HepG2 (cell line): ENCODE measurements at regions not wholly inside any gene's neighbourhood (a gene's known extent, or its start where the extent isn't known, plus 50 kb on each side); places are given as distances from the start of the nearest gene placed in this dataset.
A peak's percentile ranks its signal among the peaks of the same experiment; 100 is the strongest.

Source experiments
- ATAC-seq: fragments of 200-7000 bp; cut with Tn5 transposase; 3 replicates; pipeline ENCODE4 v1.9.1; 2020; ENCODE audit warnings: mild to moderate bottlenecking, moderate library complexity
- BruUV-seq: library from RNA; stranded (reverse); fragments of 400-500 nt; replicated peaks from 2 replicates; lab custom pipeline; 2021; lab: Mats Ljungman, UMichigan
- CTCF ChIA-PET: fragments of 300-600 bp; formaldehyde crosslinking; extraction: SDS; loops from one replicate; lab custom pipeline; 2021; ENCODE audit warnings: low total read pairs, inconsistent platforms, low intra/inter-chr PET ratio; lab: Yijun Ruan, JAX
- POLR2A ChIA-PET: fragments of 350-600 bp; sonication (Branson Sonifier 250); formaldehyde crosslinking; loops from one replicate; lab custom pipeline; 2020; ENCODE audit warnings: antibody characterized with exemption, inconsistent platforms; lab: Yijun Ruan, JAX
- DNase-seq: peaks from one replicate; pipeline ENCODE4 v3.0.0-alpha.2; 2015; ENCODE audit warnings: low spot score
- FAIRE-seq: peaks from 3 replicates; lab custom pipeline; 2011; peaks lifted over from hg19 to GRCh38; lab: Jason Lieb, UNC
- H2AFZ ChIP-seq: one replicate; pipeline ENCODE4 v1.6.1; 2011; ENCODE audit warnings: low read length, inconsistent platforms
- H3K27ac ChIP-seq: fragments of 300-600 bp; 3 replicates; pipeline ENCODE4 v1.8.0; 2011; ENCODE audit warnings: mixed run types, mild to moderate bottlenecking, mixed read lengths, low read length, inconsistent platforms; ENCODE audit not compliant: insufficient read depth; ENCODE audit errors: extremely low read length
- H3K27me3 ChIP-seq, 2 experiments: fragments of 200-600 bp in 1 of 2; 2 replicates in 1 of 2; 3 replicates in 1 of 2; pipeline versions ENCODE4 v1.6.0 to v1.8.0; 2011; ENCODE audit warnings: low read length in 2 of 2, mild to moderate bottlenecking in 2 of 2, moderate library complexity in 2 of 2, inconsistent platforms in 1 of 2; ENCODE audit not compliant: insufficient read depth in 2 of 2, control insufficient read depth in 1 of 2
- H3K36me3 ChIP-seq, 2 experiments: fragments of 200-600 bp in 1 of 2; replicated peaks in 1 of 2; 2 replicates in 1 of 2; 3 replicates in 1 of 2; pipeline versions ENCODE4 v1.5.1 to v1.8.0; 2011; ENCODE audit warnings: low read length in 2 of 2, inconsistent platforms in 1 of 2; ENCODE audit not compliant: insufficient read depth in 2 of 2, control insufficient read depth in 1 of 2
- H3K4me1 ChIP-seq: 2 replicates; pipeline ENCODE4 v1.5.1; 2012; ENCODE audit warnings: low read length, inconsistent platforms; ENCODE audit not compliant: insufficient read depth
- H3K4me2 ChIP-seq: 2 replicates; pipeline ENCODE4 v1.6.0; 2011; ENCODE audit warnings: low read depth, low read length, inconsistent platforms
- H3K4me3 ChIP-seq, 3 experiments: fragments of 200-600 bp in 1 of 3; sonication (generic), shearing (Covaris generic) in 1 of 3; replicated peaks in 1 of 3; 2 replicates each; pipeline ENCODE4 v1.5.1; 2011 to 2016; ENCODE audit warnings: low read length in 3 of 3, inconsistent platforms in 2 of 3, low read depth in 2 of 3, mild to moderate bottlenecking in 2 of 3, control low read depth in 1 of 3, mixed read lengths in 1 of 3; ENCODE audit not compliant: insufficient read depth in 1 of 3
- H3K79me2 ChIP-seq: one replicate; pipeline ENCODE4 v1.6.1; 2011; ENCODE audit warnings: low read length, inconsistent platforms; ENCODE audit not compliant: insufficient read depth
- H3K9ac ChIP-seq: 2 replicates; pipeline ENCODE4 v1.6.0; 2011; ENCODE audit warnings: mild to moderate bottlenecking, low read depth, low read length, inconsistent platforms; ENCODE audit not compliant: insufficient read depth
- H3K9me3 ChIP-seq: 2 replicates; pipeline ENCODE4 v1.5.1; 2012; ENCODE audit warnings: mild to moderate bottlenecking, low read length
- H4K20me1 ChIP-seq: 2 replicates; pipeline ENCODE4 v1.6.0; 2011; ENCODE audit warnings: inconsistent platforms, mild to moderate bottlenecking, low read length, moderate library complexity; ENCODE audit not compliant: insufficient read depth
- CBX1 ChIP-seq: IDR thresholded peaks from one replicate; pipeline ENCODE4 v1.6.1; 2016; ENCODE audit warnings: antibody characterized with exemption, low read depth
- FOXK2 ChIP-seq: fragments of 450-650 bp; IDR thresholded peaks from 2 replicates; pipeline ENCODE4 v1.6.1; 2016
- HNRNPK ChIP-seq: fragments of 200-400 bp; formaldehyde crosslinking; IDR thresholded peaks from 2 replicates; pipeline ENCODE4 v1.6.1; 2018; ENCODE audit warnings: low read length, low read depth, moderate library complexity, mild to moderate bottlenecking; ENCODE audit not compliant: poor library complexity, severe bottlenecking
- HOXA3 ChIP-seq: sonication (generic); formaldehyde crosslinking; IDR thresholded peaks from 2 replicates; pipeline ENCODE4 v1.5.0; 2020; ENCODE audit warnings: missing genetic modification reagents
- JUND ChIP-seq: sonication (generic); formaldehyde crosslinking; IDR thresholded peaks from 2 replicates; pipeline ENCODE4 v1.8.0; 2022; ENCODE audit warnings: mild to moderate bottlenecking, missing genetic modification reagents
- KAT7 ChIP-seq: IDR thresholded peaks from 2 replicates; pipeline ENCODE4 v1.6.1; 2018; ENCODE audit warnings: borderline replicate concordance, missing compliant biosample characterization
- MAFK ChIP-seq, 2 experiments: IDR thresholded peaks in 1 of 2; conservative IDR thresholded peaks in 1 of 2; 2 replicates each; pipeline ENCODE4 v1.6.1; 2011; ENCODE audit warnings: improper control_type of control experiment in 2 of 2, low read length in 2 of 2
- NFE2L1 ChIP-seq: sonication (generic); formaldehyde crosslinking; IDR thresholded peaks from 2 replicates; pipeline ENCODE4 v1.4.0; 2020; ENCODE audit warnings: missing genetic modification reagents, mild to moderate bottlenecking, borderline replicate concordance
- PAX8 ChIP-seq: sonication (generic); formaldehyde crosslinking; IDR thresholded peaks from 2 replicates; pipeline ENCODE4 v1.8.0; 2022; ENCODE audit warnings: mild to moderate bottlenecking, missing genetic modification reagents, borderline replicate concordance
- PCBP2 ChIP-seq: fragments of 200-400 bp; formaldehyde crosslinking; optimal IDR thresholded peaks from 2 replicates; pipeline ENCODE3; 2018; ENCODE audit warnings: low read length, low read depth; ENCODE audit not compliant: poor library complexity, severe bottlenecking
- PHF8 ChIP-seq: sonication (generic); formaldehyde crosslinking; IDR thresholded peaks from 2 replicates; pipeline ENCODE4 v1.5.0; 2020; ENCODE audit warnings: missing genetic modification reagents
- POLR2AphosphoS2 ChIP-seq: IDR thresholded peaks from 2 replicates; pipeline ENCODE4 v1.6.1; 2011; ENCODE audit warnings: low read depth, low read length, improper control_type of control experiment
- SMYD3 ChIP-seq: sonication (generic); formaldehyde crosslinking; IDR thresholded peaks from 2 replicates; pipeline ENCODE4 v1.8.1; 2023; ENCODE audit warnings: mild to moderate bottlenecking, missing genetic modification reagents
- SP4 ChIP-seq: sonication (generic); formaldehyde crosslinking; IDR thresholded peaks from 2 replicates; pipeline ENCODE4 v1.8.1; 2023; ENCODE audit warnings: mild to moderate bottlenecking, missing genetic modification reagents
- TCF7L2 ChIP-seq: IDR thresholded peaks from 2 replicates; pipeline ENCODE4 v1.6.1; 2011; ENCODE audit warnings: mild to moderate bottlenecking, low read depth, low read length, moderate library complexity
- ZNF17 ChIP-seq: sonication (generic); formaldehyde crosslinking; IDR thresholded peaks from 2 replicates; pipeline ENCODE4 v1.5.0; 2020; ENCODE audit warnings: mild to moderate bottlenecking, missing genetic modification reagents
- ZNF605 ChIP-seq: sonication (generic); formaldehyde crosslinking; IDR thresholded peaks from 2 replicates; pipeline ENCODE4 v1.8.0; 2022; ENCODE audit warnings: mild to moderate bottlenecking, missing genetic modification reagents
- ZNF75D ChIP-seq: sonication (generic); formaldehyde crosslinking; IDR thresholded peaks from 2 replicates; pipeline ENCODE4 v1.8.1; 2023; ENCODE audit warnings: missing genetic modification reagents, mild to moderate bottlenecking, borderline replicate concordance
- WGBS: methylation state at CpG from one replicate; pipeline ENCODE4 v1.1.6; 2017; ENCODE audit warnings: low lambda C conversion rate; 5-methylcytosine and 5-hydroxymethylcytosine counted together
- in situ Hi-C: cut with HindIII; loops from 2 replicates; pipeline ENCODE4 v1.10.0; 2017; ENCODE audit warnings: low pct_unique_long_range_greater_than_20kb; ENCODE audit not compliant: extremely low pct_ligation_motif_present
- intact Hi-C: fragments of 100-400 bp; cut with micrococcal nuclease; formaldehyde crosslinking; loops from one replicate; pipeline ENCODE4 v1.10.0; 2022; ENCODE audit not compliant: unreplicated experiment
- TF ChIP-seq, protein P1 (sequence below): sonication (generic); formaldehyde crosslinking; IDR thresholded peaks from 2 replicates; pipeline ENCODE4 v1.4.0; 2020; ENCODE audit warnings: missing genetic modification reagents, low read depth, mild to moderate bottlenecking, borderline replicate concordance
- TF ChIP-seq, protein P2 (sequence below): sonication (generic); formaldehyde crosslinking; IDR thresholded peaks from 2 replicates; pipeline ENCODE4 v1.8.0; 2022; ENCODE audit warnings: mild to moderate bottlenecking, missing genetic modification reagents; ENCODE audit not compliant: insufficient replicate concordance

DNA sequence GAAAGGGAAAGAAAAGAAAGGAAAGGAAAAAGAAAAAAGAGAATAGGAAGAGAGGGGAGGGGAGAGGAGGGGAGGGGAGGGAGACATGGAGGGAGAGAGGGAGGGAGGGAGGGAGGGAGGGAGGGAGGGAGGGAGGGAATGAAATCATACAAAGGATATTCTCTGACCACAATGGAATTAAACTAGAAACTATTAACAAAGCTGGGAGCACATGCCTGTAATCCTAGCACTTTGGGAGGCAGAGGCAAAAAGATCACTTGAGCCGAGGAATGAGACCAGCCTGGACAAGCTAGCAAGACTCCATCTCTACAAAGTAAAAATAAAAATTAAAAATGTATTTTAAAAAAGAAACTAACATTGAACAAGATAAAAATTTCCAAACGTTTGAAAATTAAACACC is 62.8 kb downstream of the ILRUN start:
- BruUV-seq: no TSS peak
- Histone ChIP-seq H3K4me1 (peaks cover 6% of the 10 kb centered on the region), H3K27ac (no peak overlapping the region), H3K9ac (no peak overlapping the region), H3K36me3 (peaks cover 5 to 24% of the 10 kb centered on the region in 2 experiments; a peak in 4 of 5 replicates), H4K20me1 (no peaks in the 10 kb centered on the region), H3K27me3 (no peaks in the 10 kb centered on the region), H2AFZ (no peak overlapping the region), H3K9me3 (no peaks in the 10 kb centered on the region), H3K79me2 (no peaks in the 10 kb centered on the region), H3K4me3 (no peak overlapping the region), H3K4me2 (no peak overlapping the region)
- FAIRE-seq (no peak), ATAC-seq (no peak), DNase-seq (no peak)
- peak; percentile 90 for TF ChIP-seq PCBP2
- TF ChIP-seq HNRNPK: peak; percentile 81
- no peak for TF ChIP-seq ZNF17 (CRISPR knock-in tag)
- intact Hi-C loops: no loop called here
- 74% methylated on average over 2 of the region's 2 CpGs for WGBS
- in situ Hi-C loops: no loop called here
- ChIA-PET CTCF (no interaction called here), POLR2A (no interaction called here)

DNA sequence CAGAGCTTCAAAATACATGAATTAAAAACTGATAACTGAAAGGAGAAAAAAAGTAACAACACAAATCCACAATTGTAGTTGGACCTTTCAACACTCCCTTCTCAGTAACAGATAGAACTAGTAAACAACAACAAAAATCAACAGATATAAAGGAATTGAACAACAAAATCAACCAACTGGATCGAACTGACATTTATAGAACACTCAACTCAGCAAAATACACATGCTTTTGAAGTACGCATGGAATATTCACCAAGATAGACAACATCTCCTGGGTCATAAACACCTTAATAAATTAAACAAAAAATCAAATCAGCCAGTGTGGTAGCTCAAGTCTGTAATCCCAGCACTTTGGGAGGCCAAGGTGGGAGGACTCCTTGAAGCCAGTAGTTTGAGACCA is 63.3 kb downstream of the ILRUN start:
- Histone ChIP-seq H3K36me3 (peaks cover 7 to 19% of the 10 kb centered on the region in 2 experiments; a peak in 4 of 5 replicates), H3K4me1 (peaks cover 6% of the 10 kb centered on the region), H3K27me3 (no peaks in the 10 kb centered on the region), H2AFZ (no peak overlapping the region), H3K4me3 (no peak overlapping the region), H3K4me2 (no peak overlapping the region), H4K20me1 (no peaks in the 10 kb centered on the region), H3K79me2 (no peaks in the 10 kb centered on the region), H3K9me3 (no peaks in the 10 kb centered on the region), H3K27ac (no peak overlapping the region), H3K9ac (no peak overlapping the region)
- in situ Hi-C loops: no loop called here
- 97% methylated on average over 2 of the region's 2 CpGs for WGBS
- intact Hi-C loops: no loop called here
- FAIRE-seq (no peak), DNase-seq (no peak), ATAC-seq (no peak)
- ChIA-PET CTCF (no interaction called here), POLR2A (no interaction called here)
- BruUV-seq: no TSS peak
- TF ChIP-seq, protein P1, sequence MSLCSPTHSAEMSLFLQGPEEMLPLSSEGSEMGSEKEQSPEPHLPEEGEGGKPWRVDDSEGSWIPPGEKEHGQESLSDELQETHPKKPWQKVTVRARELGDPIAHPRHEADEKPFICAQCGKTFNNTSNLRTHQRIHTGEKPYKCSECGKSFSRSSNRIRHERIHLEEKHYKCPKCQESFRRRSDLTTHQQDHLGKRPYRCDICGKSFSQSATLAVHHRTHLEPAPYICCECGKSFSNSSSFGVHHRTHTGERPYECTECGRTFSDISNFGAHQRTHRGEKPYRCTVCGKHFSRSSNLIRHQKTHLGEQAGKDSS: no peak
- TF ChIP-seq NFE2L1 (CRISPR knock-in tag) (no peak), POLR2AphosphoS2 (no peak), KAT7 (no peak), HOXA3 (CRISPR knock-in tag) (no peak), SMYD3 (CRISPR knock-in tag) (no peak), PHF8 (no peak), SP4 (CRISPR knock-in tag) (no peak), CBX1 (no peak), MAFK (conservative IDR thresholded peaks at IDR 0.05 in 1 of 2, IDR thresholded peaks at IDR 0.05 in 1 of 2; ENCODE audit: low read length in 2 of 2) (peak; percentile 16 to 42; a peak in 2 of 4 replicates), JUND (no peak), ZNF75D (CRISPR knock-in tag) (no peak), FOXK2 (no peak), TCF7L2 (no peak), PAX8 (CRISPR knock-in tag) (no peak), ZNF605 (CRISPR knock-in tag) (no peak)
- TF ChIP-seq, protein P2, sequence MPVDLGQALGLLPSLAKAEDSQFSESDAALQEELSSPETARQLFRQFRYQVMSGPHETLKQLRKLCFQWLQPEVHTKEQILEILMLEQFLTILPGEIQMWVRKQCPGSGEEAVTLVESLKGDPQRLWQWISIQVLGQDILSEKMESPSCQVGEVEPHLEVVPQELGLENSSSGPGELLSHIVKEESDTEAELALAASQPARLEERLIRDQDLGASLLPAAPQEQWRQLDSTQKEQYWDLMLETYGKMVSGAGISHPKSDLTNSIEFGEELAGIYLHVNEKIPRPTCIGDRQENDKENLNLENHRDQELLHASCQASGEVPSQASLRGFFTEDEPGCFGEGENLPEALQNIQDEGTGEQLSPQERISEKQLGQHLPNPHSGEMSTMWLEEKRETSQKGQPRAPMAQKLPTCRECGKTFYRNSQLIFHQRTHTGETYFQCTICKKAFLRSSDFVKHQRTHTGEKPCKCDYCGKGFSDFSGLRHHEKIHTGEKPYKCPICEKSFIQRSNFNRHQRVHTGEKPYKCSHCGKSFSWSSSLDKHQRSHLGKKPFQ (CRISPR knock-in tag): no peak
